Neural progenitor cell (in vitro differentiated cells): ENCODE measurements at regions not wholly inside any gene's neighbourhood (a gene's known extent, or its start where the extent isn't known, plus 50 kb on each side); places are given as distances from the start of the nearest gene placed in this dataset.

Experiments used
- DNase-seq: peaks from one replicate; pipeline ENCODE4 v3.0.0-alpha.2; 2016; ENCODE audit warnings: low spot score
- H2AFZ ChIP-seq: fragments of 200-600 bp; sonication (generic); replicated peaks from 2 replicates; pipeline ENCODE4 v1.6.1; 2016; ENCODE audit warnings: antibody characterized with exemption
- H3F3A ChIP-seq: fragments of 200-600 bp; sonication (generic); 2 replicates; pipeline ENCODE4 v1.6.1; 2016; ENCODE audit warnings: antibody characterized with exemption, low read depth
- H3K27ac ChIP-seq: fragments of 200-600 bp; sonication (generic); 2 replicates; pipeline ENCODE4 v1.5.1; 2016; ENCODE audit warnings: mild to moderate bottlenecking
- H3K27me3 ChIP-seq: fragments of 200-600 bp; sonication (generic); 2 replicates; pipeline ENCODE4 v1.6.1; 2016; ENCODE audit warnings: mild to moderate bottlenecking, moderate library complexity
- H3K36me3 ChIP-seq: fragments of 200-600 bp; sonication (generic); 2 replicates; pipeline ENCODE4 v1.5.1; 2016
- H3K4me1 ChIP-seq: fragments of 200-600 bp; sonication (generic); 2 replicates; pipeline ENCODE4 v1.6.1; 2016; ENCODE audit warnings: mixed run types
- H3K4me2 ChIP-seq: fragments of 200-600 bp; sonication (generic); 2 replicates; pipeline ENCODE4 v1.6.1; 2016
- H3K4me3 ChIP-seq: fragments of 200-600 bp; sonication (generic); 2 replicates; pipeline ENCODE4 v1.5.1; 2016
- H3K79me2 ChIP-seq: fragments of 200-600 bp; sonication (generic); 2 replicates; pipeline ENCODE4 v1.6.1; 2016; ENCODE audit warnings: low read depth
- H3K9ac ChIP-seq: fragments of 200-600 bp; sonication (generic); 2 replicates; pipeline ENCODE4 v1.6.1; 2016
- H3K9me3 ChIP-seq: fragments of 200-600 bp; sonication (generic); 2 replicates; pipeline ENCODE4 v1.5.1; 2016; ENCODE audit warnings: low read depth
- H4K20me1 ChIP-seq: fragments of 200-600 bp; sonication (generic); 2 replicates; pipeline ENCODE4 v1.6.1; 2016; ENCODE audit warnings: low read depth
- H3K27ac Mint-ChIP-seq: 3 replicates; pipeline ENCODE4 v1.8.0; 2021; ENCODE audit warnings: mixed read lengths
- H3K27me3 Mint-ChIP-seq: 2 replicates; pipeline ENCODE4 v1.8.0; 2022; ENCODE audit warnings: low read depth, mild to moderate bottlenecking, inconsistent platforms, moderate library complexity, mixed read lengths; ENCODE audit not compliant: insufficient read depth
- H3K36me3 Mint-ChIP-seq: 3 replicates; pipeline ENCODE4 v1.8.0; 2021; ENCODE audit warnings: mixed read lengths
- H3K4me1 Mint-ChIP-seq: 3 replicates; pipeline ENCODE4 v1.8.0; 2021; ENCODE audit warnings: mixed read lengths
- H3K4me3 Mint-ChIP-seq: 3 replicates; pipeline ENCODE4 v1.8.0; 2021; ENCODE audit warnings: mild to moderate bottlenecking, moderate library complexity, mixed read lengths
- H3K9me3 Mint-ChIP-seq: 3 replicates; pipeline ENCODE4 v1.8.0; 2020; ENCODE audit warnings: mixed read lengths
- CTCF ChIP-seq: fragments of 200-600 bp; sonication (generic); IDR thresholded peaks from 2 replicates; pipeline ENCODE4 v1.5.1; 2017; ENCODE audit warnings: antibody characterized with exemption, mild to moderate bottlenecking
- EZH2 ChIP-seq: fragments of 200-600 bp; sonication (generic); IDR thresholded peaks from 2 replicates; pipeline ENCODE4 v1.6.1; 2017; ENCODE audit warnings: antibody characterized with exemption, mild to moderate bottlenecking, moderate library complexity
- EZH2phosphoT487 ChIP-seq: fragments of 200-600 bp; sonication (generic); IDR thresholded peaks from 2 replicates; pipeline ENCODE4 v1.6.1; 2017; ENCODE audit warnings: antibody characterized with exemption

DNA sequence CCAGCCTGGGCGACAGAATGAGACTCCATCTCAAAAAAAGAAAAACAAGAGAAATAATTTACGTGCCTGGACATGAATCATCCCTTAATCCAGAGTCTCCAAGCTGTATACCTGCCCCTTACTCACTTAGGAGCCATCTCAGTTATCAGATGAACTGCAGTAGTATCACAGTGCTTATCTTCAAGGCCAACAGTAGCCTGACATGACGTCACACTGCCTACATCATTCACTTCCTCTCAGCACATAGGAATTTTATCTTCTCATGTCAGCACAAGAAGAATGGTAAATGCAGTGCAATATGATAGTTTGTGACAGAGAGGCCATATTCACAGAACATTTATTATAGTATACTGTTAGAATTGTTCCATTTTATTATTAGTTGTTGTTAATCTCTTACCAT is 216.6 kb downstream of the SS18 start:
- no peaks in the 10 kb centered on the region for H3K36me3 Mint-ChIP-seq
- no peak overlapping the region for H3K4me2 ChIP-seq
- no peaks in the 10 kb centered on the region for H3K36me3 ChIP-seq
- H3K27ac ChIP-seq = no peak overlapping the region
- H3K79me2 ChIP-seq = no peaks in the 10 kb centered on the region
- TF ChIP-seq EZH2 = no peak
- TF ChIP-seq CTCF = no peak
- no peak for TF ChIP-seq EZH2phosphoT487
- no peak overlapping the region for H3K4me3 Mint-ChIP-seq
- no peak overlapping the region for H2AFZ ChIP-seq
- peaks cover 3% of the 10 kb centered on the region for H3K27me3 Mint-ChIP-seq
- H3K4me3 ChIP-seq = no peak overlapping the region
- no peaks in the 10 kb centered on the region for H3F3A ChIP-seq
- H3K9ac ChIP-seq = no peak overlapping the region
- no peaks in the 10 kb centered on the region for H4K20me1 ChIP-seq
- H3K27ac Mint-ChIP-seq = no peak overlapping the region
- peaks cover 2% of the 10 kb centered on the region for H3K9me3 Mint-ChIP-seq
- H3K27me3 ChIP-seq = no peaks in the 10 kb centered on the region
- H3K4me1 Mint-ChIP-seq = peaks cover 31% of the 10 kb centered on the region
- H3K4me1 ChIP-seq = peaks cover 6% of the 10 kb centered on the region
- DNase-seq = no peak
- no peaks in the 10 kb centered on the region for H3K9me3 ChIP-seq

GRCh38 chr18:25866331-25866730 is 224.1 kb downstream of the SS18 start:
- Histone ChIP-seq H4K20me1 (no peaks in the 10 kb centered on the region), H3K4me1 (no peaks in the 10 kb centered on the region), H3K36me3 (no peaks in the 10 kb centered on the region), H3K4me2 (no peak overlapping the region), H3K4me3 (no peak overlapping the region), H3K27ac (no peak overlapping the region), H3K9me3 (no peaks in the 10 kb centered on the region), H3F3A (no peaks in the 10 kb centered on the region), H2AFZ (no peak overlapping the region), H3K27me3 (no peaks in the 10 kb centered on the region), H3K79me2 (no peaks in the 10 kb centered on the region), H3K9ac (no peak overlapping the region)
- no peak overlapping the region for H3K4me3 Mint-ChIP-seq
- H3K9me3 Mint-ChIP-seq = peaks cover 7% of the 10 kb centered on the region
- no peak overlapping the region for H3K27ac Mint-ChIP-seq
- TF ChIP-seq EZH2phosphoT487 (no peak), CTCF (no peak), EZH2 (no peak)
- peaks cover 8% of the 10 kb centered on the region for H3K27me3 Mint-ChIP-seq
- no peaks in the 10 kb centered on the region for H3K36me3 Mint-ChIP-seq
- peaks cover 3% of the 10 kb centered on the region for H3K4me1 Mint-ChIP-seq
- DNase-seq = no peak

GRCh38 chr18:25862881-25863600 is 227.4 kb downstream of the SS18 start:
- Histone ChIP-seq H3K9ac (no peak overlapping the region), H3K9me3 (no peaks in the 10 kb centered on the region), H3K4me1 (peaks cover 4% of the 10 kb centered on the region), H3K27ac (no peak overlapping the region), H3K4me2 (no peak overlapping the region), H3K36me3 (no peaks in the 10 kb centered on the region), H2AFZ (peak overlapping the region; percentile 3), H3F3A (no peaks in the 10 kb centered on the region), H3K27me3 (no peaks in the 10 kb centered on the region), H3K79me2 (no peaks in the 10 kb centered on the region), H4K20me1 (no peaks in the 10 kb centered on the region), H3K4me3 (no peak overlapping the region)
- Mint-ChIP-seq H3K27ac (no peak overlapping the region), H3K4me1 (peaks cover 7% of the 10 kb centered on the region), H3K9me3 (peaks cover 7% of the 10 kb centered on the region), H3K36me3 (no peaks in the 10 kb centered on the region), H3K27me3 (peaks cover 10% of the 10 kb centered on the region), H3K4me3 (no peak overlapping the region)
- DNase-seq = no peak
- TF ChIP-seq EZH2phosphoT487 = no peak
- no peak for TF ChIP-seq CTCF
- no peak for TF ChIP-seq EZH2
